Central memory CD8-positive, alpha-beta T cell (primary cell): ENCODE measurements at regions not wholly inside any gene's neighbourhood (a gene's known extent, or its start where the extent isn't known, plus 50 kb on each side); places are given as distances from the start of the nearest gene placed in this dataset.

ENCODE experiments used
- ATAC-seq: fragments of 150-1000 bp; cut with Tn5 transposase; replicated peaks from 2 replicates; pipeline ENCODE4 v1.10.0; 2022; ENCODE audit warnings: mild to moderate bottlenecking, moderate FRiP score, moderate number of reproducible peaks; ENCODE audit not compliant: poor library complexity, severe bottlenecking; ENCODE audit errors: extremely low read depth
- DNase-seq, 2 donors: peaks; one replicate each; pipeline ENCODE4 v3.0.0; 2021; ENCODE audit warnings: low spot score in 2 of 2
- H3K27ac Mint-ChIP-seq: one replicate; pipeline ENCODE4 v1.8.0; 2022; ENCODE audit warnings: low read depth, mild to moderate bottlenecking, moderate library complexity, mixed read lengths
- H3K27me3 Mint-ChIP-seq: one replicate; pipeline ENCODE4 v1.8.0; 2022; ENCODE audit warnings: mixed read lengths
- H3K36me3 Mint-ChIP-seq: one replicate; pipeline ENCODE4 v1.8.0; 2022; ENCODE audit warnings: mild to moderate bottlenecking, moderate library complexity, mixed read lengths; ENCODE audit not compliant: insufficient read depth
- H3K4me1 Mint-ChIP-seq: one replicate; pipeline ENCODE4 v1.8.0; 2022; ENCODE audit warnings: mixed read lengths
- H3K4me3 Mint-ChIP-seq: one replicate; pipeline ENCODE4 v1.8.0; 2022; ENCODE audit warnings: mild to moderate bottlenecking, moderate library complexity, mixed read lengths
- H3K9me3 Mint-ChIP-seq: one replicate; pipeline ENCODE4 v1.8.0; 2022; ENCODE audit warnings: mixed read lengths

GRCh38 chr1:55993646-55994318, 585.6 kb downstream of the PLPP3 start:
- no peak overlapping the region for H3K27ac Mint-ChIP-seq
- DNase-seq, result no peak
- no peaks in the 10 kb centered on the region for H3K27me3 Mint-ChIP-seq
- H3K4me3 Mint-ChIP-seq, result no peak overlapping the region
- no peaks in the 10 kb centered on the region for H3K4me1 Mint-ChIP-seq
- H3K36me3 Mint-ChIP-seq, result no peaks in the 10 kb centered on the region
- ATAC-seq, result no peak
- no peaks in the 10 kb centered on the region for H3K9me3 Mint-ChIP-seq

GRCh38 chr1:55990007-55990406, 589.4 kb downstream of the PLPP3 start:
- peaks cover 8% of the 10 kb centered on the region for H3K27me3 Mint-ChIP-seq
- H3K4me3 Mint-ChIP-seq, result no peak overlapping the region
- H3K4me1 Mint-ChIP-seq, result no peaks in the 10 kb centered on the region
- ATAC-seq (no peak), DNase-seq (no peak)
- peaks cover 5% of the 10 kb centered on the region for H3K9me3 Mint-ChIP-seq
- no peaks in the 10 kb centered on the region for H3K36me3 Mint-ChIP-seq
- H3K27ac Mint-ChIP-seq, result no peak overlapping the region

- Mint-ChIP-seq H3K27ac (no peak overlapping the region), H3K4me1 (no peaks in the 10 kb centered on the region), H3K9me3 (peaks cover 5% of the 10 kb centered on the region), H3K27me3 (peaks cover 12% of the 10 kb centered on the region), H3K4me3 (no peak overlapping the region), H3K36me3 (no peaks in the 10 kb centered on the region)
- DNase-seq, result no peak
- no peak for ATAC-seq
Observed at GRCh38 chr1:55988963-55989452, 590.4 kb downstream of the PLPP3 start.

- H3K27ac Mint-ChIP-seq, result no peak overlapping the region
- H3K27me3 Mint-ChIP-seq, result peaks cover 12% of the 10 kb centered on the region
- H3K4me3 Mint-ChIP-seq, result no peak overlapping the region
- peaks cover 12% of the 10 kb centered on the region for H3K9me3 Mint-ChIP-seq
- DNase-seq (no peak), ATAC-seq (no peak)
- no peaks in the 10 kb centered on the region for H3K4me1 Mint-ChIP-seq
- no peaks in the 10 kb centered on the region for H3K36me3 Mint-ChIP-seq
Observed at GRCh38 chr1:55987491-55988249, 591.7 kb downstream of the PLPP3 start.

- DNase-seq (no peak), ATAC-seq (no peak)
- Mint-ChIP-seq H3K36me3 (no peaks in the 10 kb centered on the region), H3K27me3 (peaks cover 12% of the 10 kb centered on the region), H3K4me1 (no peaks in the 10 kb centered on the region), H3K9me3 (peaks cover 12% of the 10 kb centered on the region), H3K4me3 (no peak overlapping the region), H3K27ac (no peak overlapping the region)
Observed at GRCh38 chr1:55986003-55986402, 593.4 kb downstream of the PLPP3 start.

- no peak for ATAC-seq
- Mint-ChIP-seq H3K27ac (no peak overlapping the region), H3K9me3 (peaks cover 12% of the 10 kb centered on the region), H3K4me3 (no peak overlapping the region), H3K27me3 (peaks cover 12% of the 10 kb centered on the region), H3K4me1 (no peaks in the 10 kb centered on the region), H3K36me3 (no peaks in the 10 kb centered on the region)
- no peak for DNase-seq
Observed at GRCh38 chr1:55981010-55981650, 598.2 kb downstream of the PLPP3 start.

- Mint-ChIP-seq H3K27me3 (peaks cover 9% of the 10 kb centered on the region), H3K36me3 (no peaks in the 10 kb centered on the region), H3K9me3 (peaks cover 12% of the 10 kb centered on the region), H3K4me1 (no peaks in the 10 kb centered on the region), H3K27ac (no peak overlapping the region), H3K4me3 (no peak overlapping the region)
- DNase-seq (no peak), ATAC-seq (no peak)
Observed at GRCh38 chr1:55980582-55980981, 598.8 kb downstream of the PLPP3 start.

- no peak for ATAC-seq
- Mint-ChIP-seq H3K4me3 (no peak overlapping the region), H3K9me3 (peaks cover 6% of the 10 kb centered on the region), H3K27ac (no peak overlapping the region), H3K4me1 (no peaks in the 10 kb centered on the region), H3K36me3 (peaks cover 2% of the 10 kb centered on the region), H3K27me3 (no peaks in the 10 kb centered on the region)
- DNase-seq, result no peak
Observed at GRCh38 chr1:55974714-55975441, 604.5 kb downstream of the PLPP3 start.

- Mint-ChIP-seq H3K27ac (no peak overlapping the region), H3K27me3 (peaks cover 6% of the 10 kb centered on the region), H3K36me3 (peaks cover 2% of the 10 kb centered on the region), H3K4me1 (no peaks in the 10 kb centered on the region), H3K9me3 (peaks cover 13% of the 10 kb centered on the region), H3K4me3 (no peak overlapping the region)
- ATAC-seq (no peak), DNase-seq (no peak)
Observed at GRCh38 chr1:55970526-55971110, 608.7 kb downstream of the PLPP3 start.

GRCh38 chr1:55969322-55969721, 610.0 kb downstream of the PLPP3 start:
- DNase-seq (no peak), ATAC-seq (no peak)
- Mint-ChIP-seq H3K4me3 (no peak overlapping the region), H3K27ac (no peak overlapping the region), H3K9me3 (peaks cover 13% of the 10 kb centered on the region), H3K4me1 (no peaks in the 10 kb centered on the region), H3K27me3 (peaks cover 6% of the 10 kb centered on the region), H3K36me3 (peaks cover 2% of the 10 kb centered on the region)

- H3K9me3 Mint-ChIP-seq, result peaks cover 13% of the 10 kb centered on the region
- ATAC-seq (no peak), DNase-seq (no peak)
- peaks cover 6% of the 10 kb centered on the region for H3K27me3 Mint-ChIP-seq
- no peak overlapping the region for H3K27ac Mint-ChIP-seq
- H3K36me3 Mint-ChIP-seq, result peaks cover 2% of the 10 kb centered on the region
- no peaks in the 10 kb centered on the region for H3K4me1 Mint-ChIP-seq
- H3K4me3 Mint-ChIP-seq, result no peak overlapping the region
Observed at GRCh38 chr1:55968661-55969060, 610.7 kb downstream of the PLPP3 start.

- no peaks in the 10 kb centered on the region for H3K4me1 Mint-ChIP-seq
- no peak overlapping the region for H3K4me3 Mint-ChIP-seq
- no peak overlapping the region for H3K27ac Mint-ChIP-seq
- peaks cover 18% of the 10 kb centered on the region for H3K27me3 Mint-ChIP-seq
- ATAC-seq (no peak), DNase-seq (no peak)
- peaks cover 13% of the 10 kb centered on the region for H3K9me3 Mint-ChIP-seq
- H3K36me3 Mint-ChIP-seq, result no peaks in the 10 kb centered on the region
Observed at GRCh38 chr1:55965981-55966461, 613.3 kb downstream of the PLPP3 start.
